ENCODE measurements at regions not wholly inside any gene's neighbourhood (a gene's known extent, or its start where the extent isn't known, plus 50 kb on each side); places are given as distances from the start of the nearest gene placed in this dataset.

DNA sequence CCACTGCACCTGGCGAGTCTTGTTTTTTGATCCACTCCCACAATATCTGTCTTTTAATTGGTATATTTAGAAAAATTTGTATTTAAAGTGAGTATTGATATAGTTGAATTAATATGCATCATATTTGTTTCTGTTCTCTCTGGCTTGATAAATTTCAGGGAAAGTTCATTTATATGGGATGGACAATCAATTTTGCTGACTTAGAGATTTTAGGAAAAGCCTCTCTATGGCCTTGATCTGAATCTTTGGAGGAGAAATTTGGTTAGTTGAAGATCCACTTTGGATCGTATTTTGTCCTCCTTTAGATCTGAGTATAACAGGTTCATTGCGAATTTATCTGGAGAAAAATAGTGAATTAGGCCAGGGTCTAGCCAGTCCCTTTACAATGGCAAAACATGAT is 67.2 kb downstream of the SPRY2 start:
- TF ChIP-seq TAF1 (IDR thresholded peaks at IDR 0.05; ENCODE audit: borderline replicate concordance, insufficient read depth, low read length) = no peak
- no peak for TF ChIP-seq POLR2AphosphoS5 (IDR thresholded peaks at IDR 0.05; ENCODE audit: low read depth, low read length)
- no peak for TF ChIP-seq FOXP2 (optimal IDR thresholded peaks at IDR 0.05; ENCODE audit: borderline replicate concordance, extremely low read depth, extremely low read length, insufficient read depth)
- TF ChIP-seq SIN3A (IDR thresholded peaks at IDR 0.05; ENCODE audit: borderline replicate concordance, insufficient read depth, low read length) = no peak
- TF ChIP-seq, protein P1, sequence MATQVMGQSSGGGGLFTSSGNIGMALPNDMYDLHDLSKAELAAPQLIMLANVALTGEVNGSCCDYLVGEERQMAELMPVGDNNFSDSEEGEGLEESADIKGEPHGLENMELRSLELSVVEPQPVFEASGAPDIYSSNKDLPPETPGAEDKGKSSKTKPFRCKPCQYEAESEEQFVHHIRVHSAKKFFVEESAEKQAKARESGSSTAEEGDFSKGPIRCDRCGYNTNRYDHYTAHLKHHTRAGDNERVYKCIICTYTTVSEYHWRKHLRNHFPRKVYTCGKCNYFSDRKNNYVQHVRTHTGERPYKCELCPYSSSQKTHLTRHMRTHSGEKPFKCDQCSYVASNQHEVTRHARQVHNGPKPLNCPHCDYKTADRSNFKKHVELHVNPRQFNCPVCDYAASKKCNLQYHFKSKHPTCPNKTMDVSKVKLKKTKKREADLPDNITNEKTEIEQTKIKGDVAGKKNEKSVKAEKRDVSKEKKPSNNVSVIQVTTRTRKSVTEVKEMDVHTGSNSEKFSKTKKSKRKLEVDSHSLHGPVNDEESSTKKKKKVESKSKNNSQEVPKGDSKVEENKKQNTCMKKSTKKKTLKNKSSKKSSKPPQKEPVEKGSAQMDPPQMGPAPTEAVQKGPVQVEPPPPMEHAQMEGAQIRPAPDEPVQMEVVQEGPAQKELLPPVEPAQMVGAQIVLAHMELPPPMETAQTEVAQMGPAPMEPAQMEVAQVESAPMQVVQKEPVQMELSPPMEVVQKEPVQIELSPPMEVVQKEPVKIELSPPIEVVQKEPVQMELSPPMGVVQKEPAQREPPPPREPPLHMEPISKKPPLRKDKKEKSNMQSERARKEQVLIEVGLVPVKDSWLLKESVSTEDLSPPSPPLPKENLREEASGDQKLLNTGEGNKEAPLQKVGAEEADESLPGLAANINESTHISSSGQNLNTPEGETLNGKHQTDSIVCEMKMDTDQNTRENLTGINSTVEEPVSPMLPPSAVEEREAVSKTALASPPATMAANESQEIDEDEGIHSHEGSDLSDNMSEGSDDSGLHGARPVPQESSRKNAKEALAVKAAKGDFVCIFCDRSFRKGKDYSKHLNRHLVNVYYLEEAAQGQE (IDR thresholded peaks at IDR 0.05; ENCODE audit: insufficient read depth in 1 of 2, low read depth in 2 of 2, low read length in 2 of 2) = no peak

GRCh38 chr13:80265348-80265747 is 75.6 kb downstream of the SPRY2 start:
- TF ChIP-seq FOXP2 (optimal IDR thresholded peaks at IDR 0.05; ENCODE audit: borderline replicate concordance, extremely low read depth, extremely low read length, insufficient read depth) = no peak

- TF ChIP-seq FOXP2 (optimal IDR thresholded peaks at IDR 0.05; ENCODE audit: borderline replicate concordance, extremely low read depth, extremely low read length, insufficient read depth) = no peak
- TF ChIP-seq, protein P1 (IDR thresholded peaks at IDR 0.05; ENCODE audit: insufficient read depth in 1 of 2, low read depth in 2 of 2, low read length in 2 of 2) = no peak
- TF ChIP-seq TAF1 (IDR thresholded peaks at IDR 0.05; ENCODE audit: borderline replicate concordance, insufficient read depth, low read length) = no peak
- no peak for TF ChIP-seq POLR2AphosphoS5 (IDR thresholded peaks at IDR 0.05; ENCODE audit: low read depth, low read length)
- no peak for TF ChIP-seq SIN3A (IDR thresholded peaks at IDR 0.05; ENCODE audit: borderline replicate concordance, insufficient read depth, low read length)
Observed at GRCh38 chr13:80263745-80264513, 77.0 kb downstream of the SPRY2 start.

DNA sequence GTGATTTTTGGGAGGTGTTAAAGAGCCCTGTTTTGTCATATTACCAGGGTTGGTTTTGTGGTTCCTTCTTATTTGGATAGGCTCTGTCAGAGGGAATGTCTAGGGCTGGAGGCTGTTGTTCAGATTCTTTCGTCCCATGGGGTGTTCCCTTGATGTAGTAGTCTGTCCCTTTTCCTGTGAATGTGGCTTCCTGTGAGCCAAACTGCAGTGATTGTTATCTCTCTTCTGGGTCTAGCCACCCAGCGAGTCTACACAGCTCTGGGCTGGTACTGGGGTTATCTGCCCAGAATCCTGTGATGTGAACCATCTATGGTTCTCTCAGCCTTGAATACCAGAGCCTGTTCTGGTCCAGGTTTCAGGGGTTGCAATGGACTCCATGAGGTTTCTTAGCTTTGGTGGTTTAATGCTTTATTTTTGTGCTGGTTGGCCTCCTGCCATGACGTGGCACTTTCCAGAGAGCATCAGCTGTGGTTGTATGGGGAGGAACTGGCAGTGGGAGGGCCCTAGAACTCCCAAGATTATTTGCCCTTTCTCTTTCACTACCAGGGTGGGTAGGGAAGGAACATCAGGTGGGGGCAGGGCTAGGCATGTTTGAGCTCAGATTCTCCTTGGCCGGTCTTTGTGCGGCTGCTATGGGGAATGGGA is 78.8 kb downstream of the SPRY2 start:
- TF ChIP-seq SIN3A (IDR thresholded peaks at IDR 0.05; ENCODE audit: borderline replicate concordance, insufficient read depth, low read length) = no peak
- TF ChIP-seq FOXP2 (optimal IDR thresholded peaks at IDR 0.05; ENCODE audit: borderline replicate concordance, extremely low read depth, extremely low read length, insufficient read depth) = no peak
- TF ChIP-seq, protein P1 (IDR thresholded peaks at IDR 0.05; ENCODE audit: insufficient read depth in 1 of 2, low read depth in 2 of 2, low read length in 2 of 2) = no peak
- no peak for TF ChIP-seq TAF1 (IDR thresholded peaks at IDR 0.05; ENCODE audit: borderline replicate concordance, insufficient read depth, low read length)
- no peak for TF ChIP-seq POLR2AphosphoS5 (IDR thresholded peaks at IDR 0.05; ENCODE audit: low read depth, low read length)

DNA sequence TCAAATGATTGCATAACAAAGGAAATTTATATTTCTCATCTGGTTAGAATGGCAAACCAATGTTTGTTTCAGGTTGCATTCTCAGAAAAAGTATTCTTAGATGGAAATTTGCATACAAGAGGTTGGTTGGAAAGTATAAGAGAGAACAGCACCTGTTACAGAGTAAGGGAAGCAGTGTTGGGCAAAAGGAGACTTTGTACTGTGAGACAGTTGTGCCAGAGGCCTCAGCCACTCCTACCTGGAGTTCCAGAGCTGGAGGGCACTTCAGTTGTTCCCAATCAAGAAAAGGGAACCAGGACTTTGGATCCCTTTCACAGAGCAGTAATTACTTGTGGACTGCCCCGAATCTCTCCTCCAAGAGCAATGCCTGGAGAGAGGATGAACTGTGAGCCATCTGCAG is 81.8 kb downstream of the SPRY2 start:
- no peak for TF ChIP-seq FOXP2 (optimal IDR thresholded peaks at IDR 0.05; ENCODE audit: borderline replicate concordance, extremely low read depth, extremely low read length, insufficient read depth)
- TF ChIP-seq, protein P1 (IDR thresholded peaks at IDR 0.05; ENCODE audit: insufficient read depth in 1 of 2, low read depth in 2 of 2, low read length in 2 of 2) = no peak
- TF ChIP-seq POLR2AphosphoS5 (IDR thresholded peaks at IDR 0.05; ENCODE audit: low read depth, low read length) = no peak
- TF ChIP-seq TAF1 (IDR thresholded peaks at IDR 0.05; ENCODE audit: borderline replicate concordance, insufficient read depth, low read length) = no peak
- no peak for TF ChIP-seq SIN3A (IDR thresholded peaks at IDR 0.05; ENCODE audit: borderline replicate concordance, insufficient read depth, low read length)

Data from PFSK-1 (cell line).